ENCODE measurements at regions not wholly inside any gene's neighbourhood (a gene's known extent, or its start where the extent isn't known, plus 50 kb on each side); places are given as distances from the start of the nearest gene placed in this dataset.

DNA sequence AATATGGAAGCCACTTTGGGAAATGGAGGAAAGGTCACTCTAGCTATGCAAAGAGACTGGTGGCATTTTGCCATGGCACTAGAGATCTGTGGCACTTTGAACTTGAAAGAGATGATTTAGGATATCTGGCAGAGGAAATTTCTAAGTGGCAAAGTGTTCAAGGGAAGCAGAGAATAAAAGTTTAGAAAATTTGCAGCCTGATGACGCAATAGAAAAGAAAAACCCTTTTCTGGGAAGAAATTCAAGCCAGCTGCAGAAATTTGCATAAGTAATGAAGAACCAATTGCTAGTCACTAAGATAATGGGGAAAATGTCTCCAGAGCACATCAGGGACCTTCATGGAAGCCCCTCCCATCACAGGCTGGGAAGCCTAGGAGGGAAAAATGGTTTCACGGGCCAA is 191.1 kb upstream of the B3GALT2 start:
- TF ChIP-seq, protein P1, sequence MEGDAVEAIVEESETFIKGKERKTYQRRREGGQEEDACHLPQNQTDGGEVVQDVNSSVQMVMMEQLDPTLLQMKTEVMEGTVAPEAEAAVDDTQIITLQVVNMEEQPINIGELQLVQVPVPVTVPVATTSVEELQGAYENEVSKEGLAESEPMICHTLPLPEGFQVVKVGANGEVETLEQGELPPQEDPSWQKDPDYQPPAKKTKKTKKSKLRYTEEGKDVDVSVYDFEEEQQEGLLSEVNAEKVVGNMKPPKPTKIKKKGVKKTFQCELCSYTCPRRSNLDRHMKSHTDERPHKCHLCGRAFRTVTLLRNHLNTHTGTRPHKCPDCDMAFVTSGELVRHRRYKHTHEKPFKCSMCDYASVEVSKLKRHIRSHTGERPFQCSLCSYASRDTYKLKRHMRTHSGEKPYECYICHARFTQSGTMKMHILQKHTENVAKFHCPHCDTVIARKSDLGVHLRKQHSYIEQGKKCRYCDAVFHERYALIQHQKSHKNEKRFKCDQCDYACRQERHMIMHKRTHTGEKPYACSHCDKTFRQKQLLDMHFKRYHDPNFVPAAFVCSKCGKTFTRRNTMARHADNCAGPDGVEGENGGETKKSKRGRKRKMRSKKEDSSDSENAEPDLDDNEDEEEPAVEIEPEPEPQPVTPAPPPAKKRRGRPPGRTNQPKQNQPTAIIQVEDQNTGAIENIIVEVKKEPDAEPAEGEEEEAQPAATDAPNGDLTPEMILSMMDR (IDR thresholded peaks at IDR 0.05), result no peak
- TF ChIP-seq EZH2 (IDR thresholded peaks at IDR 0.05) (no peak), EZH2phosphoT487 (IDR thresholded peaks at IDR 0.05) (no peak)

Data from neural progenitor cell (in vitro differentiated cells).